ENCODE measurements at regions not wholly inside any gene's neighbourhood (a gene's known extent, or its start where the extent isn't known, plus 50 kb on each side); places are given as distances from the start of the nearest gene placed in this dataset.

DNA sequence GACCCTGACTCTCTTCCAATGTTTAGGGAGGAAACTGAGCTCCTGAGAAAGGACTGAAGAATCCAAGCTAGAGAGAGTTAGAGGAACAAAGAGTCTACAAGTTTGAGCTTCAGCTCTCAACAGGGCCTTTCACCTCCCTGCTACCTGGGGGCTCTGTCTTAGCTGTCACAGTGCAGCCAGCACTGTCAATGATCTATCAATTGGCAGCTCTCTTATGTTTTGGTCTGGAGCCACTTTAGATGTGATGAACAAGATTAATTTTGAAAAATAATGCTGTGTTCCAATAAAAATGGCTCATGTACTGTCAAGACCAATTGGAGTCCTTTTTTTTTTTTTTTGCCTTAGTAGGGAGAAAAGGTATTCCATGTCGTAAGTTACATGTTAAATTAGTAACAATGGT is 215.8 kb upstream of the TRIB2 start:
- TF ChIP-seq, protein P1, sequence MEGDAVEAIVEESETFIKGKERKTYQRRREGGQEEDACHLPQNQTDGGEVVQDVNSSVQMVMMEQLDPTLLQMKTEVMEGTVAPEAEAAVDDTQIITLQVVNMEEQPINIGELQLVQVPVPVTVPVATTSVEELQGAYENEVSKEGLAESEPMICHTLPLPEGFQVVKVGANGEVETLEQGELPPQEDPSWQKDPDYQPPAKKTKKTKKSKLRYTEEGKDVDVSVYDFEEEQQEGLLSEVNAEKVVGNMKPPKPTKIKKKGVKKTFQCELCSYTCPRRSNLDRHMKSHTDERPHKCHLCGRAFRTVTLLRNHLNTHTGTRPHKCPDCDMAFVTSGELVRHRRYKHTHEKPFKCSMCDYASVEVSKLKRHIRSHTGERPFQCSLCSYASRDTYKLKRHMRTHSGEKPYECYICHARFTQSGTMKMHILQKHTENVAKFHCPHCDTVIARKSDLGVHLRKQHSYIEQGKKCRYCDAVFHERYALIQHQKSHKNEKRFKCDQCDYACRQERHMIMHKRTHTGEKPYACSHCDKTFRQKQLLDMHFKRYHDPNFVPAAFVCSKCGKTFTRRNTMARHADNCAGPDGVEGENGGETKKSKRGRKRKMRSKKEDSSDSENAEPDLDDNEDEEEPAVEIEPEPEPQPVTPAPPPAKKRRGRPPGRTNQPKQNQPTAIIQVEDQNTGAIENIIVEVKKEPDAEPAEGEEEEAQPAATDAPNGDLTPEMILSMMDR (IDR thresholded peaks at IDR 0.05), result no peak
- TF ChIP-seq POLR2A (IDR thresholded peaks at IDR 0.05) (no peak), POLR2AphosphoS5 (IDR thresholded peaks at IDR 0.05) (no peak)
